ENCODE measurements at regions not wholly inside any gene's neighbourhood (a gene's known extent, or its start where the extent isn't known, plus 50 kb on each side); places are given as distances from the start of the nearest gene placed in this dataset.

DNA sequence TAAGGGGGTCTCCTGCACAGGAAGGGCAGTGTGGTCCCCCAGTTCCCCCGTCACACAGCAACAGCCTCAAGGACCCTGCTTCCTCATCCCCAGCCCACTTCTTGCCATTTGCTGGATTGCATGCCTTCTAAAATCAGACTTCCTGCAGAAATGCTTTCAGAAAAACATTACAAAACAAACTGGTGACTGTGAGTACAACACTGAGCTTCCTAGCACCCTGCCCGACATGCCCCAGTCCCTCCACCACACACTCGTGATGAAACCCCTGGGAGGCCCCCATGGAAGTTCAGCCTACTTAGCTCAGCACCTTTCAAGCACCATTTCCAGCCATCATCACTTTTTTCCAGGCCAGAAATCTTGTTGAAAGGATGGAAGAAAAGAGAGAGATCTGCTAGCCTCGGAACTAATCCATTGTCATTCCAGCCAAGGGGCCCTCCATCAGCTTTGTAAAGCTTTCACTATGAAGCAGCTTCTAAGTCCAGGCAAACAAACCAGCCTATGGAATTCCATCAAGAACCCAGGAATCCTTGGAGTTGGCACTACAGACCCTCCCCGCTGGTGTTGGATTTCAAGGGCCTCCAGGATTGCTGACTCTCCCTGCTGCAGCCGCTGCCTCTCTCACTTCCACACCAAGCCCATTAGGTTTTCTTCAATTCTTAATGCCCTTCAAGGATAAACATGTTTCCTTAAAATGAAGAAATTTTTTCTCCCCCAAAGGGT is 114.6 kb downstream of the C5orf15 start:
- DNase-seq: no peak

DNA sequence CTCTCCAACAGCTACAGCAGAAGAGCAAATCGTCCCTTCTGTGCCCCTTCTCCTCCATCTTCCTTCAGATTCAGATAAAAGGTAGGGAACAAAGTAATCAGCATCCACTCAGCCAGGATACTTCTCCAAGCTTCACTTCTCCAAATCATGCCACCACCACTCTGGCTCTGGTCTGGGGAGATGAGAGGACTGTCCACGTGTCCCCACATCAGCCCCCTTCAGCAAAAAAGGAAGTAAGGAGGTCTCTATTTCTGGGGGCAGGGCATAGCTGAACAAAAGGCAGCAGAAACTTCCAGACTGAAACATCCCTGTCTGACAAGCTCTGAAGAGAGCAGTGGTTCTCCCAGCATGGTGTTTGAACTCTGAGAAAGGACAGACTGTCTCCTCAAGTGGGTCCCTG is 116.9 kb downstream of the C5orf15 start:
- no peak for DNase-seq

DNA sequence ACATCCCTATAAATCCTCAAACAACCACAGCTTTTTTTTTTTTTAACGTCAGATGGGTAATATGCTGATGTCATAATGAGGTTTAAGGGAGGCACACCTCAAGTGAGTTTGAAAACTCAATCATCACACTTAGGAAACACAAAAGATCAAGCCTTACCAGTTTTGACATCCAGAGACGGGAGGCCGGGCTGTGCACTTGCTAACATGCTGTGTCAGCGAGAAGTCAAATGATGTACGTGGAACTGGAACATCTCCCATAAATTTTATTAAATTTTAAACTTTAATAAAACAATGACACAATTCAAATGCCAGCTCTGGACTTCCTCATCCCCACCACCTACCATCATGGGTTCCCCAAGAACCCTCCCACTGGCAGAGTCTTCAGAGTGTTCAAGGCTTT is 117.6 kb downstream of the C5orf15 start:
- no peak for DNase-seq

DNA sequence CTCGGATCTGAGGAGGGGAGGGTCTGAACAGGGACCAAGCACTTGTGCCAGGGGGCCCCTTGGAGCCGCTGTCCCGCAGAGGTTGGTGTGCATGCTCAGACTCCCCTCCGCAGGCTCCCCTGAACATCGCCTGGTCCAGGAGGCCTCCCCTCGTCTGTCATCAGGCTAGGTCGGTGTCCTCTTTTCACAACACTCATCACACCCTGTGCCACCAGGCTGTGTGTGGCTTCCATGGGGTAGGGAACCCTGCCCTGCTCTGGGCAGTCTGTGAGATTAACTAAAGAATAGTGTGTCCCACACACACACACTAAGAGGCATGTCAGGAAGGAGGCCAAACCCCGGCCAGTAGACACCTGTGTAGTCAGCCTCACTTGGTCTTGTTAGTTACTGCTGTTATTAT is 119.3 kb downstream of the C5orf15 start:
- no peak for DNase-seq

DNA sequence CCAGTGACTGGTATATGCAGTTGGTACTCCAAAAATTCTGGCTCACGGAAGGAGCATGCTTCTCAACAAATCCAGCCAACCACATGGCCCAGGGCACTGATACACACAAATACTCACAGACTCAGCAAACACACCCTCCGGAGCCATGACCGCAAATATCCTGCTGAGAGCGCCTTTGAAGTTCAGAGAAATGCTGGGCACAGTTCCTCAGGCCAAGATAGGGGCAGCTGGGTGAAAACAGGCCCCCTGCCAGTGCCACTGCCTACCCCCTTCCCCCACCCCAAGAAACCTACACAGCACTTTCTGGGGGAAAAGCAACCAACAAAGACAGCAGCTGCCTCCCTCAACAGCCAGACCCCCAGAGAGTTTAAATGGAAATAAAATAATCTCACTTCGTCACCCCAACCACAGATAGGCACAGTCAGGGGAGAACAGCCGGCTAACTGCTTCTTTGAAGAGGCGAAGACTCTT is 120.0 kb downstream of the C5orf15 start:
- DNase-seq: no peak

DNA sequence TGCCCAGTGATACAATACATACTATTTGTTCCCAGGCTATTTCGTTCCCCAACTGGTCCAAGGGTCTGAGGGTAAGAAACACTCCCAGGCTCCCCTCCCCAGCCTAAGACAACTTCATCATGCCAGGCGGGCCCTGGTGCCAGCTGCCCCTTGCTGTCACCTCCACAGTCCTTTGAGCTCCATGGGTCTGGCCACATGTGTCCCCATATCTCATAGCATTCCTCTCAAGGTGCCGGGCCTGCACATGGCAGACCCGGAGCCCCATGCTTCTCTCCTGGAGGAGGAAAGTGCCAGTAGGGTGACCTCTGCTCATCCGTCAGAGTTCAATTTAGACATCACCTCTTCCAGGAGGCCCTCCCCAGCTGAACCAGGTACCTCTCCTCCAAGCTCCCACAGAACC is 120.5 kb downstream of the C5orf15 start:
- DNase-seq: no peak

DNA sequence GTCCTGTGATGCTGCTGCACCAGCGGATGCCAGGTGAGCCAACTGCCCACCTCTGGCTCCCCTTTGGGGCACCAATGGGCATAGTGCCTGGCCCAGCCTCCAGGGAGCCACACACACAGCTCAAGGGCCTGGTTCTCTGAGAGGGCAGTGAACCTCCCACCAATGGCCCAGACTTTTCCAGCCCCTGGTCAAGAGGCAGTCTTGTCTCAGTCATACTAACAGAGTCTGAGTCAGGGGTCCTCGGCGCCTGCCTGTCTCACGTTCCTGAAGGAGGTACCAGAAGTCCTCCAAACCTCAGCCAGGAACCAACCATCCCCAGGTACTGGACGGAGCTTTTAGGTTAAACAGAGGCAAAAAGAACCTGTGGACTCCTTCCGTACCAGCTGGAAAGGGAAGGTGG is 121.1 kb downstream of the C5orf15 start:
- DNase-seq: no peak

DNA sequence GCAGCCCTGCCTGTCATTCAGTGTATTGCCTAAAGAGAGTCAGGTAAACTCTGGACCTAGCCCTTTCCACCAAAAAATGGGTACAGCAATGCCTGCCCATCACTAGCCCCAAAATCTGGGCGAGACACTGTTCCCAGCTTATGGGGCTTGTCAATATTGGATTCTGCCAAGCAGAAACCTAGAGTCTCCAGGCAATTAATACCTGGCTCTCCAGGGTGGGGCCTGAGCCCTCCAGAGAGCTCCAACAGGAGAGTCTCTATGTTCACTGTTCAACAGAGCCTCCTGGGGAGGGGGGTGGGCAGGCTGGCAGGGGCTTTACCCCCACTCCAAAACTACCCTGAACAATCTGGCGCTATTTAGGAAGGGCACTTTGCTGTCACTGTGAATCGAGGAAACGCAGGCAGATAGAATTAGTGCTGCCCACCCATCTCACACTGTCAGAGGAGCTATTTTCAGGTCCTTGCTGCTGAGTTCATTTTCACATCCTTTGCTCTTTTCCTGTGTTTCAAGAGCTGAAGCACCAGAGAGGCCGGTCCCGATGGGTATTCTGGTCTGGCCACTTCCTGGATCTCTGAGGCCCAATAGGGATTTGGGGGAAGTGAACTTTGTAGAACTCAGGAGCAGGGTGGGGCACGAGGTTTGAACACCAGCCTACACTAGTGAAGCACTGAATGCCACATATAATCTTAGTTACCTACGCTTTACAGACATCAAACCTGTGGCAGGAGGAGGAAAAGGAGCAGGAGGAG is 121.8 kb downstream of the C5orf15 start:
- no peak for DNase-seq

DNA sequence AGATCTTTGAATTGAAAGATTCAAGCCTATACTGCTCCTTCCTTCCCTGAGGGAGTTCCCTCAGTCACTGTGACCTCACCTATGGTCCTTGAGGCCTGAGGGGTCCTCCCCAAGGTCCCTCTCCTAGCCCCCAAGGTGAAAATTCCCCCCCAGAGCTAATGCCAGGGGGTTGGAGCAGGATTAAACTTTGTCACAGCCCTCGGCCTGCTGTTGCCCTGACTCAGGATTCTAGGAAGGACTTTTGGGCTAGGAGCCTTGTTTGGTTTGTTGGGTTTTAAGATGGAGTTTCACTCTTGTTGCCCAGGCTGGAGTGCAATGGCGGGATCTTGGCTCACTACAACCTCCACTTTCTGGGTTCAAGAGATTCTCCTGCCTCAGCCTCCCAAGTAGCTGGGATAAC is 123.2 kb downstream of the C5orf15 start:
- no peak for DNase-seq

DNA sequence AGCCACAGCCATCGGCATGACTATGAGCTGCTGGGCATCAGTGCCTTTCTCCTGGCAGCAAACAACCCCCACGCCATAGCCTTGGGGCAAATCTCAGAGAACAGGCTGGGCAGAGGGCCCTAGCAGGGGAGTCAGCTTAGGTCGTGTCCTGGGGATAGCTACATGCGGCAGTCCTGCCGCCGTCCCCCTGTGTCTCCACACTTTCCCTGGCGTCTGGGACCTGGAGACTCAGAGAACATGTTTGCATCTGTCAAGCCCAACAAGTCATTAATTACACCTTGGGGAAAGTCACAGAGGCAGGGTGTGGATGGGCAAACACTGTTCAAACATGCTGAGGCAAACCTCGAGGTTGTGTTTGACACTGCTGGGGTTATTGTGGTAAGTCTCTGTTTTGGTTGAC is 123.6 kb downstream of the C5orf15 start:
- no peak for DNase-seq

DNA sequence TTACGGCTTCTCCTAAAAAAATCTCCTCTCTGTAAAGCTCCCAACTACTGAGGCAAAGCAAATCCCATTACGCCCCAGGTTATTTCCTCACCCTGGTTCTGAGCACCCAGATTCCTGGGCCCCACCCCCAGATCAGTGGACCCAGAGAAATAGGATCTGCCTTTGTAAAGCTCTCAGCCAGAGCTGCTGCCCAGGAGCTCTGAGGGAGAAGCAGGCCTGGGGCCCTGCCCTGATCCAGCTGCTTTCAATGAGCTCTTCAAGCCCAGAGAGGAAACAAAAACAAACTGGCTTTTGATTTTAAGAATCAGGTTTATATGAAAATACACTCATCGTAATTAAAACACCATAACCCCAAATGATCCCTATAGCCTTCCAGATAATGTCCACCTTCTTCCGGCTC is 124.5 kb downstream of the C5orf15 start:
- DNase-seq: no peak

DNA sequence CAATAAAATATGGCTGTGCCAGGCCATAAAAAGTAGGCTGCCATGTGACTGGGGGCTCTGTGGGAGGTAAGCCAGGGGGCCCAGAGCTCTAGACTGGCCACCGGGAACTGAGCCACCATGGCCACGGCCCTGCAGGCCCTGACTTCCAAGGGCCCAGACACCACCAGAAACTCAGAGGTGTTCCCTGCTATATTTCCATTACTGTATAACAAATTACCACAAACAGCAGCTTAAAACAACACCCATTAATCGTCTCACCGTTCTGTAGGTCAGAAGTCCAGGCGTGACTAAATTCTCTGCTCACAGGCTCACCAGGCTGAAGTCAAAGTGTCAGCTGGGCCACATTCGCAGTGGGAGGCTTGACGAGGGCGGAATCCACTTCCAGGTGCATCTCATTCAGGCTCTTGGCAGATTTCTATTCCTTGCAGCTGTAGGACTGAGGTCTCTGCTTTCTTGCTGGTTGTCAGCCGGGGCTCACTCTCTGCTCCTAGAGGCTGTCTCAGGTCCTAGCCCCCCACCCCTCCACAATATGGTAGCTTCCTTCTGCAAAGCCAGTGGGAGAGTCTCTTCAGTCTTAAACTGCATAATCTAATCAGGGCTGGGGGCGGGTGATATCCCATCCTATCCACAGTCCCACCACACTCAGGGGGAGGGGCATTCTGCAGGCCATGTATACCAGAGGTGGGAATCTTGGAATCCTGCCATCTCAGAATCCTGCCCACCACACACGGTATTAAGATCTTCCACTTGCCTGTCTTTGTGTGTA is 125.4 kb downstream of the C5orf15 start:
- DNase-seq: no peak

DNA sequence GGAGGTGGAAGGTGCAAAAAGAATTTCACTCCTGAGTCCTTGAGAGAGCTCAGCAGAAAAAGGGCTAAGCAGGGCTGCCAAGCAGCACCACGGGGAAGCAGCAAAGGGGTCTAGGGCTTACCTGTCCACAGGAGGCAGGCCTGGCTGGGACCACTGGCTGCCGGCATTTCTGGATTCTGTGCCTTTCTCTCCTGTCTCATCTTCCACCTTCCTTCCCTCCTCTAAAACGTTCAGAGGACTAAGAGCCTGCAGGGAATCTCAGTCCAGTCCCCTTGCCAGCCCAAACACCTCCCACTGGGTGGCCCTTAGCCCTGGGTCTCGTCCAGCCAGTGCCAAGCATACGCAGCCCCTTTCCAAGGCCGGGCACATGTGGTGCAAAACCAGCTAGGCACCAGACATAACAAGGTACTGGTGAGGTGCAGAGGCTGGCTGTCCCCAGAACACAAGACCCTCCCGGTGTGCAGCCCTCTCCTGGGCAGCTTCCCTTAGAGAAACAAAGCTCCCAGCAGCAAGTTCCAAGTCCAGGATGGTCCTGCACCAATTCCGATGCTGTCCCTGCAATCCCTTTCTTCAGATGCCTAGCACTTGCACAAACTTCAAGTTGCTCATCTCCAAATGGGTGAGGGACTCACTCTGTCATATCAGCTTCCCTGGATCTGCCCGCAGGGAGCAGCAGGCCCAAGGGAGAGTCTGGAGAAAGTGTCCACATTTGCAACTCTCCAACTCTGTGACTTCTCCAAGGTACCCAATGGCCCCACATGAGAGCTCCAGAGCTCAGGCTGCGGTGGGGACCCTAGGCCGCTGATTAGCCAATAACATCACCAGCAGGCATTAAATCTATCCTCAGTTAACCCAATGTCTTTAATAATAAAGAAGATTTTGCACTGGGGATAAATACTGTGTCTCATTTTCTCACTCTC is 126.3 kb downstream of the C5orf15 start:
- DNase-seq: no peak

DNA sequence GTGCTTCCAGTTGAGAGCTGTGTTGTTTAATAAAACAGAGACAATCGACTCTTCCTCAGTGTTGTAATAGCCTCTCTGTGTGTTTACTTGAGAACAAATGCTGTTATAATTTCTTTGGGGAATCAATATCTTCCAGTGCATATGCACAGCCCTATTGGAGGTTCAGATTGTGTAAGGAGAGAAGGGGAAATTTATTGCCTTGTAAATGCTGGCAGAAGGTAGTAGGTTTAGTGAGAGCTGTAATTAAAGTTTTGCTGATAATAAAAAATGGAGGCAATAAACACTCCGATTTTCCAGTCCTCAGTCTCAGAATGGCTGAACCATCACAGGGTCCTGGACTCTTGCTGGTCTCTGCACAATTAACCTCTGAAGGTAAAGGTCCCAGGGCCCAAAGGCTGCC is 128.3 kb downstream of the C5orf15 start:
- DNase-seq: no peak

DNA sequence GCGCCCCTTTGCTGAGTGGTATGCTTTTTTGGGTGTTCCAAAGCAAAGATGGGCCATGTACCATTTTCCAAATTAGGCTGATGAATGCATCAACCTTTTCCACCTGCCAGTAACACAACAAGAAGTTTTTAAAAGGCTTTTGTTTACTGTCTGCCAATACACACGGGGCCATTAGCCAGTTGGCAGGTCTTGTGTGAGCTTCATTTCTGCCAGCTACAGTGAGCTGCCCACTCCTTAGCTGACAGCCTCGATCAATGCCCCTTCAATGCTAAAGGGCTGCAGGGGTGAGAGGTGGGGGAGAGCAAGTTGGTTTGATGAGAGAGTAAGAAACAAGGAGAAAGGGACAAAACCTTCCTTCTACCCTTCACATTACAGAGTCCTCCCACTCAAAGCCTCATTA is 128.7 kb downstream of the C5orf15 start:
- DNase-seq: no peak

DNA sequence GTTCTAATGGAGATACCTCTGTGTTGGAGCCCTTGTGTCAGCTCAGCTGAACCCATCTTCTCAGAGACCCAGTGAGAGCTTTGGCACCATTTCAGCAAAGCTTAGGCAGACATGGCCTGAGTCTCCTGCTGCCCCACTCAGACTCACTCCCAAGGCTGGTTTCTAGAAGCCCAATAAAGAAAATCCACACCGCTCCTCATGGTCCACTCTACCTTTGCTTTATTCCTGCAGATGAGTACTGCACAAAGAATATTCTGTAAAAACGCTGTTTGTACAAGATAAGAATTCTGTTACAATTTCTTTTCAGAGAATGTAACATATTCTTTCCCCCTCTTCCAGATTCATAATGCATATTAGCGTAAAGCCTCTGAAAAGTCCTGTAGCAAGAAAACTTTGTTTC is 129.3 kb downstream of the C5orf15 start:
- no peak for DNase-seq

DNA sequence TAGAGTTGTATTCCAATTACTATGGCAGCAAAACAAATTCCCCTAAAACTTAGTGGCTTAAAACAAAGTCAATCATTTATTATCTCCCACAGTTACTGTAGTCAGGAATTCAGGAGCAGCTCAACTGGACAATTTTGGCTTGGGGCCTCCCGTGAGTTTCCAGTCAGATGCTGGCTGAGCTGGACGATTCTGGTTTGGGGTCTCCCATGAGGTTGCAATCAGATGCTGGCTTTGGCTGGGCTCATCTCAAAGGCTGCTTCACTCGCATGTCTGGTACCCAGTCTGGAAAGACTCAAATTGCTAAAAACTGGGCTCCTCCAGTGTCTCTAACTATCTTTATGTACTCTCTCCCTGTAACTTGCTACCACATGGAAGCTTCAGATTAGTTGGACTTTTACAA is 130.1 kb downstream of the C5orf15 start:
- no peak for DNase-seq

DNA sequence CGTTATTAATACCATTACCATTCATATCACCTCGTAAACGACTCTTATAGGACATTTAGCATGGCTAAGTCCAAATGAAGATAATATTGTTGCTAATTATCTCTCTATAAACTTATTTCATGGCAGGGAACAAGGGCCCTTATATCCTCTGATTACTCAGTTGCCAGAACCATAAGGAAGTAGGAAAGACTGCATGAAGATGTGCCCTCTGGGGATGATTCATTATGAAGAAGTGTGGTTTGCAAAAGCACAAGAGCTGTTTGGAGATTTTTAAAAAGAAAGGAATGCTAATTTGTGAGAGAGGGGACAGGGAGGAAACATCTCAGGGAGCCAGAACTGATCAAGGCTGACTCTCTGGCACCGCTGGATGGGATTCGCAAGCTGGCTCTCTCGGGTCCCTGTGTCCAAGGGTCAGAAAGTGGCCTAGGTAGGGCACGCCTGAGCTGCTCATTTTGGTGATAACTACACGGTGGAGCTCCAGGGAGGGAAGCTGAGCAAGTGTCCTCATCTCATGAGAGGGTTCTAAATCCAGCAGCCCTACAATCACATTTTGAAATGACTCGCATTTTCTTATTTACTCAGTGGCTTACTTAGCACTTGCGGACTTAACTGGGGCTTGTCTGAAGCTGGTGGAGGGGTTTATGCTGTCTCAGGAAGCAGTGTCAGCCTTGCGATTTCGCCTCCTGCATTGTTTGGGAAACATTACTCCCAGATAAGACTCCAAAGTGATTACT is 136.8 kb downstream of the C5orf15 start:
- no peak for DNase-seq

DNA sequence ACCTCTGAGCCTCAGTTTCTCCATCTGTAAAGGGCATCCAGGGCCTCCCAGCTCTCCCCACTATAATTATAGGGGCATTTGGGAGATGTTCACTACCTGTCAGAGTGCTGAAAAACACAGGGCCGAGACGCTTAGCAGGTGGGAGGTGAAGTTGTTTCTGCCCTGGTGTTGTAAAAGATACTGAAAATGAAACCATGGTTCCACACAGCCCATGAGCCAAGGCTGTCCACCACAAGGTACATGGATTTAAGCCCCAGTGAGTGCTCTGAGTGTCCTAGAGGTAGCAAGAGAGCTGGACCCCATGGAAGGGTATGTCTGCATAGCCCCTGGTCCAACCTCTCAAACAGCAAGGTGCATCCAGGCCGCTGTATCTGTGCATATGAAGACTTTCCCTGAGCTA is 137.5 kb downstream of the C5orf15 start:
- DNase-seq: no peak

DNA sequence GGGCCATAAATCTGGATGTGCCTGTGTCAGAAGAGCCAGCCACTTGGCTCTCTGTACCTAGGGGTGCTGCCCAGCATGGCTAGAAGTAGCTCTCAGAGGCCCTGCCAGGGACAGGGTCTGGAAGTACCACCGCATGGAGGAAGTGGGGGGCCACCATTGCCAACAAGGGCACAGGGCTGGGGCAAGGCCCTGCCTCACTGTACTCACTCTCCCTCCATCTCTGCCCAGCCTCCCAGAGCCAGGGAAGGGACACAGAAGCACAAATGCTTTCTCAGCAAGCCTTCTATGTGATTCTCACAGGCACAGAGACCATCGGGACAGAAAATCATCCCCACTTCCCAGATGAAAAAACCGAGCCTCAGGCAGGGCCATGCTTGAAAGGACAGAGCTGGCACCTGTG is 138.1 kb downstream of the C5orf15 start:
- no peak for DNase-seq

DNA sequence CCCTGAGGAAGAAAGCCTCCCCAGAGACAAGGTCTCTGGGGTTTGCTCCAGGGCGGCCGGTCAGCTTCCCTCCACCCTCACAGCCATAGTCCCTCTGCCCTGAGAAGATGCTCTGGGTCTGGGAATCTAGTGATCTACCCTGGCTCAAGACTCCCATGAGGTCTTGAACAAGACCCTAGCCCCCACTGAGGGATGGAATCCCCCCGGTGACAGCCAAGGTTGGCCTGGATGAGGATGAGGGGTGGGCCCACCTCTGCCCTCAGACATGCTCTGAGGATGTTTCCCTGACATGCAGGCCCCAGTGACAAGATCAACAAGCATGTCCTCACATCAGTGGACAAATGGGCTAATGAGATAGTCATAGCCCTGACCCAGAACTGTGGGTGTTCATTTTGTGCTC is 138.6 kb downstream of the C5orf15 start:
- no peak for DNase-seq

DNA sequence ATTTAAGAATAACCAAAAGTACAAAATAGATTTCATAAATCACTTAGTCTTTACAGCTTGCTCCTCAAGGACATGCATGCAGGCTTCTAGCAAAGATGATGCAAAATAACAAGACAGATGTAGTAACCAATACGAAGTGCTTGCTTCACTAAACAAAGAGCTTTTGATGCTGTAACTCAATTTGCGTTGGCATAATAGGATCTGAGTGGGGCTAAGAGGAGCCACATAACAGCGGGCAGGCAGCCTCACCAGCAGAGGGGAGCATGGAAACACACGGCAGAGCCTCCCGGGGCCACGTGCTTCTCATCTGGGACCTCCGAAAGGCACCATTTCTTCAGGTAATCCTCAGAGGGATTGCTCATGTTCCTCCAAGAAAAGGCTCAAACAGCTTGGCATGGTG is 139.7 kb downstream of the C5orf15 start:
- no peak for DNase-seq

All from SHP77 (cell line).